Osteocyte (in vitro differentiated cells): ENCODE measurements at regions not wholly inside any gene's neighbourhood (a gene's known extent, or its start where the extent isn't known, plus 50 kb on each side); places are given as distances from the start of the nearest gene placed in this dataset.
A peak's percentile ranks its signal among the peaks of the same experiment; 100 is the strongest.

Source experiments
- DNase-seq: peaks from one replicate; pipeline ENCODE4 v3.0.0; 2021; ENCODE audit warnings: mixed read lengths; ENCODE audit not compliant: unreplicated experiment; ENCODE audit errors: extremely low spot score
- H3K27ac Mint-ChIP-seq: one replicate; pipeline ENCODE4 v1.8.0; 2021; ENCODE audit warnings: mild to moderate bottlenecking, mixed read lengths; ENCODE audit not compliant: unreplicated experiment
- H3K27me3 Mint-ChIP-seq: one replicate; pipeline ENCODE4 v1.8.0; 2021; ENCODE audit warnings: mixed read lengths; ENCODE audit not compliant: unreplicated experiment
- H3K36me3 Mint-ChIP-seq: one replicate; pipeline ENCODE4 v1.8.0; 2021; ENCODE audit warnings: mixed read lengths; ENCODE audit not compliant: unreplicated experiment
- H3K4me1 Mint-ChIP-seq: one replicate; pipeline ENCODE4 v1.8.0; 2021; ENCODE audit warnings: mixed read lengths; ENCODE audit not compliant: unreplicated experiment
- H3K4me3 Mint-ChIP-seq: one replicate; pipeline ENCODE4 v1.8.0; 2021; ENCODE audit warnings: mild to moderate bottlenecking, moderate library complexity, mixed read lengths; ENCODE audit not compliant: unreplicated experiment
- H3K9me3 Mint-ChIP-seq: one replicate; pipeline ENCODE4 v1.8.0; 2021; ENCODE audit warnings: mixed read lengths; ENCODE audit not compliant: unreplicated experiment
- TF ChIP-seq, protein P1 (sequence below): fragments of 200-600 bp; sonication (generic); IDR thresholded peaks from 2 replicates; pipeline ENCODE4 v1.5.0; 2021; ENCODE audit warnings: antibody characterized with exemption, mild to moderate bottlenecking, moderate library complexity

- DNase-seq, result no peak
- no peaks in the 10 kb centered on the region for H3K36me3 Mint-ChIP-seq
- H3K4me3 Mint-ChIP-seq, result no peak overlapping the region
- TF ChIP-seq, protein P1, sequence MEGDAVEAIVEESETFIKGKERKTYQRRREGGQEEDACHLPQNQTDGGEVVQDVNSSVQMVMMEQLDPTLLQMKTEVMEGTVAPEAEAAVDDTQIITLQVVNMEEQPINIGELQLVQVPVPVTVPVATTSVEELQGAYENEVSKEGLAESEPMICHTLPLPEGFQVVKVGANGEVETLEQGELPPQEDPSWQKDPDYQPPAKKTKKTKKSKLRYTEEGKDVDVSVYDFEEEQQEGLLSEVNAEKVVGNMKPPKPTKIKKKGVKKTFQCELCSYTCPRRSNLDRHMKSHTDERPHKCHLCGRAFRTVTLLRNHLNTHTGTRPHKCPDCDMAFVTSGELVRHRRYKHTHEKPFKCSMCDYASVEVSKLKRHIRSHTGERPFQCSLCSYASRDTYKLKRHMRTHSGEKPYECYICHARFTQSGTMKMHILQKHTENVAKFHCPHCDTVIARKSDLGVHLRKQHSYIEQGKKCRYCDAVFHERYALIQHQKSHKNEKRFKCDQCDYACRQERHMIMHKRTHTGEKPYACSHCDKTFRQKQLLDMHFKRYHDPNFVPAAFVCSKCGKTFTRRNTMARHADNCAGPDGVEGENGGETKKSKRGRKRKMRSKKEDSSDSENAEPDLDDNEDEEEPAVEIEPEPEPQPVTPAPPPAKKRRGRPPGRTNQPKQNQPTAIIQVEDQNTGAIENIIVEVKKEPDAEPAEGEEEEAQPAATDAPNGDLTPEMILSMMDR, result no peak
- H3K9me3 Mint-ChIP-seq, result no peaks in the 10 kb centered on the region
- H3K27me3 Mint-ChIP-seq, result no peaks in the 10 kb centered on the region
- H3K4me1 Mint-ChIP-seq, result peaks cover 22% of the 10 kb centered on the region
- no peak overlapping the region for H3K27ac Mint-ChIP-seq
These were observed 90.8 kb upstream of the RBPJ start for GRCh38 chr4:26229974-26230373.

GRCh38 chr4:26233350-26233749 lies 87.5 kb upstream of the RBPJ start:
- no peaks in the 10 kb centered on the region for H3K36me3 Mint-ChIP-seq
- H3K4me3 Mint-ChIP-seq, result no peak overlapping the region
- DNase-seq, result no peak
- no peaks in the 10 kb centered on the region for H3K27me3 Mint-ChIP-seq
- TF ChIP-seq, protein P1, result no peak
- peaks cover 46% of the 10 kb centered on the region for H3K4me1 Mint-ChIP-seq
- H3K27ac Mint-ChIP-seq, result peak overlapping the region; percentile 71
- no peaks in the 10 kb centered on the region for H3K9me3 Mint-ChIP-seq

GRCh38 chr4:26235500-26235899 lies 85.3 kb upstream of the RBPJ start:
- H3K4me1 Mint-ChIP-seq, result peaks cover 61% of the 10 kb centered on the region
- peak; percentile 91 for DNase-seq
- no peak overlapping the region for H3K4me3 Mint-ChIP-seq
- peak overlapping the region; percentile 88 for H3K27ac Mint-ChIP-seq
- TF ChIP-seq, protein P1, result peak; percentile 50
- no peaks in the 10 kb centered on the region for H3K27me3 Mint-ChIP-seq
- H3K36me3 Mint-ChIP-seq, result no peaks in the 10 kb centered on the region
- no peaks in the 10 kb centered on the region for H3K9me3 Mint-ChIP-seq

DNA sequence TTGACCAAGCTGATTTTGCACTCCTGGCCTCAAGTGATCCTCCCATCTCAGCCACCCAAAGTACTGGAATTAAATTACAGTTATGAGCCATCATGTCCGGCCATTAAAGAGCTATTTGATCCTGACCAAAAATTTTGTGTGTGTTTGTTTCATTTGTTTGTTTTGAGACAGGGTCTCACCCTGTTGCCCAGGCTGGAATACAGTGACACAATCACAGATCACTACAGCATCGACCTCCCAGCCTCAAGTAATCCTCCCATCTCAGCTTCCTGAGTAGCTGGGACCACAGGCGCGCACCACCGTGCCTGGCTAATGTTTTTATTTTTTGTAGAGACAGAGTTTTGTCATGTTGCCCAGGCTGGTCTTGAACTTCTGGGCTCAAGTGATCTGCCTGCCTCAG lies 82.9 kb upstream of the RBPJ start:
- peak overlapping the region; percentile 96 for H3K27ac Mint-ChIP-seq
- H3K27me3 Mint-ChIP-seq, result no peaks in the 10 kb centered on the region
- TF ChIP-seq, protein P1, result no peak
- H3K4me3 Mint-ChIP-seq, result no peak overlapping the region
- H3K36me3 Mint-ChIP-seq, result no peaks in the 10 kb centered on the region
- no peak for DNase-seq
- H3K9me3 Mint-ChIP-seq, result no peaks in the 10 kb centered on the region
- peaks cover 70% of the 10 kb centered on the region for H3K4me1 Mint-ChIP-seq

GRCh38 chr4:26238426-26238777 lies 82.4 kb upstream of the RBPJ start:
- H3K9me3 Mint-ChIP-seq, result no peaks in the 10 kb centered on the region
- H3K27ac Mint-ChIP-seq, result peak overlapping the region; percentile 96
- H3K4me1 Mint-ChIP-seq, result peaks cover 69% of the 10 kb centered on the region
- H3K4me3 Mint-ChIP-seq, result peak overlapping the region; percentile 49
- no peak for DNase-seq
- H3K27me3 Mint-ChIP-seq, result no peaks in the 10 kb centered on the region
- H3K36me3 Mint-ChIP-seq, result no peaks in the 10 kb centered on the region
- TF ChIP-seq, protein P1, result no peak
